Thyroid gland (tissue), 4 donors: ENCODE measurements at regions not wholly inside any gene's neighbourhood (a gene's known extent, or its start where the extent isn't known, plus 50 kb on each side); places are given as distances from the start of the nearest gene placed in this dataset.

Experiments used
- POLR2A ChIP-seq, 2 donors: fragments of 450-650 bp; IDR thresholded peaks; one replicate each; pipeline ENCODE4 v1.6.1; 2017; ENCODE audit warnings: antibody characterized with exemption in 2 of 2, mild to moderate bottlenecking in 2 of 2, moderate library complexity in 1 of 2
- TF ChIP-seq, protein P1 (sequence below), 6 experiments: fragments of 200-600 bp in 3 of 6; fragments of 450-650 bp in 3 of 6; sonication (generic) in 3 of 6; IDR thresholded peaks; one replicate each; pipeline ENCODE4 v1.5.1; 2016 to 2019; ENCODE audit warnings: antibody characterized with exemption in 6 of 6, mild to moderate bottlenecking in 2 of 6, inconsistent platforms in 1 of 6, moderate library complexity in 1 of 6

DNA sequence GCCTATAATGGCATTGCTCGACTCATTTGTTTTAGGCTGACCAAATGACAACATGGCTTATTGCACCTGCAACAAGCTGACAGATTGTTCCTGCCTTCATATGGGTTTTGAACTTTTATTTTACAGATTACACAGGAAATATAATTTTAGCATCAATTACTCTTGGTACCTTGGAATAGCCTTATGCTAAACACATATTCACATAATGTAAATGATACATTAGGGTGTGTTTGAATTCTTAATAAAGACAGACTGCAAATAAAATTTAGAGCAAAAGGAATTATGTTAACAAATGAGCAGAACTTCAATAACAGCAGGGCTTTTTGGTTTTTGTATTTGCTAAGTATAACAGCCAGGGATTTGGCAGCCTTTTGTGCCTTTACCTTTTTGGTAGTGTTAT lies 51.9 kb upstream of the TMC3 start:
- TF ChIP-seq, protein P1, sequence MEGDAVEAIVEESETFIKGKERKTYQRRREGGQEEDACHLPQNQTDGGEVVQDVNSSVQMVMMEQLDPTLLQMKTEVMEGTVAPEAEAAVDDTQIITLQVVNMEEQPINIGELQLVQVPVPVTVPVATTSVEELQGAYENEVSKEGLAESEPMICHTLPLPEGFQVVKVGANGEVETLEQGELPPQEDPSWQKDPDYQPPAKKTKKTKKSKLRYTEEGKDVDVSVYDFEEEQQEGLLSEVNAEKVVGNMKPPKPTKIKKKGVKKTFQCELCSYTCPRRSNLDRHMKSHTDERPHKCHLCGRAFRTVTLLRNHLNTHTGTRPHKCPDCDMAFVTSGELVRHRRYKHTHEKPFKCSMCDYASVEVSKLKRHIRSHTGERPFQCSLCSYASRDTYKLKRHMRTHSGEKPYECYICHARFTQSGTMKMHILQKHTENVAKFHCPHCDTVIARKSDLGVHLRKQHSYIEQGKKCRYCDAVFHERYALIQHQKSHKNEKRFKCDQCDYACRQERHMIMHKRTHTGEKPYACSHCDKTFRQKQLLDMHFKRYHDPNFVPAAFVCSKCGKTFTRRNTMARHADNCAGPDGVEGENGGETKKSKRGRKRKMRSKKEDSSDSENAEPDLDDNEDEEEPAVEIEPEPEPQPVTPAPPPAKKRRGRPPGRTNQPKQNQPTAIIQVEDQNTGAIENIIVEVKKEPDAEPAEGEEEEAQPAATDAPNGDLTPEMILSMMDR (IDR thresholded peaks at IDR 0.05): no peak
- TF ChIP-seq POLR2A (IDR thresholded peaks at IDR 0.05): no peak
